Panc1 (cell line): ENCODE measurements at regions not wholly inside any gene's neighbourhood (a gene's known extent, or its start where the extent isn't known, plus 50 kb on each side); places are given as distances from the start of the nearest gene placed in this dataset.

Source experiments
- ATAC-seq: fragments of 200-7000 bp; cut with Tn5 transposase; 2 replicates; pipeline ENCODE4 v1.9.1; 2020; ENCODE audit warnings: mild to moderate bottlenecking, moderate library complexity
- BruUV-seq: library from RNA; stranded (reverse); fragments of 400-500 nt; replicated peaks from 2 replicates; lab custom pipeline; 2021; lab: Mats Ljungman, UMichigan
- CTCF ChIA-PET: fragments of 300-600 bp; sonication (Branson Sonifier 250); formaldehyde crosslinking; loops from one replicate; lab custom pipeline; 2022; ENCODE audit warnings: antibody characterized with exemption; lab: Charles Lee
- POLR2A ChIA-PET: fragments of 300-600 bp; sonication (Branson Sonifier 250); formaldehyde crosslinking; loops from one replicate; lab custom pipeline; 2022; ENCODE audit warnings: antibody characterized with exemption; lab: Charles Lee
- DNase-seq: peaks from one replicate; pipeline ENCODE4 v3.0.0-alpha.2; 2010; ENCODE audit warnings: low read depth, low spot score
- H3K27ac ChIP-seq: 2 replicates; pipeline ENCODE4 v1.5.1; 2011; ENCODE audit warnings: mild to moderate bottlenecking, low read length, inconsistent platforms
- H3K27me3 ChIP-seq: fragments of 200-500 bp; sonication (Bioruptor generic); 2 replicates; pipeline ENCODE4 v1.6.0; 2014; ENCODE audit warnings: low read length, inconsistent platforms; ENCODE audit not compliant: control insufficient read depth, insufficient read depth
- H3K36me3 ChIP-seq: fragments of 200-500 bp; sonication (Bioruptor generic); 2 replicates; pipeline ENCODE4 v1.5.1; 2014; ENCODE audit warnings: inconsistent platforms, mild to moderate bottlenecking, low read length, moderate library complexity; ENCODE audit not compliant: control insufficient read depth, insufficient read depth
- H3K4me1 ChIP-seq: 2 replicates; pipeline ENCODE4 v1.5.1; 2011; ENCODE audit warnings: inconsistent platforms, mild to moderate bottlenecking, low read length, moderate library complexity; ENCODE audit not compliant: control insufficient read depth, insufficient read depth
- H3K4me3 ChIP-seq, 2 experiments: 2 replicates each; pipeline ENCODE4 v1.5.1; 2011 to 2012; ENCODE audit warnings: low read depth in 2 of 2, low read length in 2 of 2, mild to moderate bottlenecking in 2 of 2, inconsistent platforms in 1 of 2, moderate library complexity in 1 of 2
- H3K9me3 ChIP-seq: fragments of 200-500 bp; sonication (Bioruptor generic); 2 replicates; pipeline ENCODE4 v1.5.1; 2014; ENCODE audit warnings: low read depth, mild to moderate bottlenecking, inconsistent platforms, low read length, moderate library complexity; ENCODE audit not compliant: control insufficient read depth, insufficient read depth
- POLR2AphosphoS5 ChIP-seq: IDR thresholded peaks from 2 replicates; pipeline ENCODE4 v1.6.1; 2012; ENCODE audit warnings: mild to moderate bottlenecking, low read depth, low read length, moderate library complexity
- SIN3A ChIP-seq: IDR thresholded peaks from 2 replicates; pipeline ENCODE4 v1.6.1; 2012; ENCODE audit warnings: low read depth, mild to moderate bottlenecking, low read length, moderate library complexity, borderline replicate concordance; ENCODE audit not compliant: insufficient read depth
- TCF7L2 ChIP-seq: IDR thresholded peaks from 2 replicates; pipeline ENCODE4 v1.6.1; 2011; ENCODE audit warnings: mild to moderate bottlenecking, low read depth, low read length, inconsistent platforms
- in situ Hi-C: cut with HindIII; loops from 2 replicates; pipeline ENCODE4 v1.10.0; 2016; ENCODE audit warnings: low sequenced_read_pairs, low pct_unique_long_range_greater_than_20kb
- intact Hi-C: fragments of 100-400 bp; cut with micrococcal nuclease; formaldehyde crosslinking; loops from one replicate; pipeline ENCODE4 v1.10.0; 2022; ENCODE audit not compliant: unreplicated experiment
- TF ChIP-seq, protein P1 (sequence below): fragments of 450-650 bp; IDR thresholded peaks from 2 replicates; pipeline ENCODE4 v1.5.1; 2017; ENCODE audit warnings: mild to moderate bottlenecking
- TF ChIP-seq, protein P2 (sequence below), 2 experiments: IDR thresholded peaks; 2 replicates each; pipeline ENCODE4 v1.6.1; 2011 to 2012; ENCODE audit warnings: low read depth in 2 of 2, control low read depth in 1 of 2, low read length in 1 of 2, mild to moderate bottlenecking in 1 of 2, moderate library complexity in 1 of 2; ENCODE audit not compliant: insufficient read depth in 1 of 2

DNA sequence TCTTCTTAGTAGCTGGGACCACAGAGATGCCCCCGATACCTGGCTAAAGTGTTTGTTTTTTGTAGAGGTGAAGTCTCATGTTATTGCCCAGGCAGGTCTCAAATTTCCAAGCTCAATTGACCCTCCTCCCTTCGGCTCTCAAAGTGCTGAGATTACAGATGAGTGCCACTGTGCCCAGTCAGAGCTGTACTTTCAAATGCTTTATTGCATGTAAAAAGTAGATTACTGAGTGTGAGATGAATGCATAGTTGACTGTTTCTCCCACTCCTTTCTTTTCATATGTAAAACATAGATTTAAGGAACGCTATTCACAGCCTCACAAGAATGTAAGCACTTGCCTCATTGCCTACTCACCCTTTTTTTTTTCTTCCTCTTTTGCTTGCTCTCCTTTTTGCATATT, 984.4 kb upstream of the PABPC4L start:
- in situ Hi-C loops = no loop called here
- H3K27ac ChIP-seq = no peak overlapping the region
- H3K36me3 ChIP-seq = no peaks in the 10 kb centered on the region
- H3K4me1 ChIP-seq = no peaks in the 10 kb centered on the region
- ATAC-seq (no peak), DNase-seq (no peak)
- H3K9me3 ChIP-seq = no peaks in the 10 kb centered on the region
- ChIA-PET CTCF (no interaction called here), POLR2A (no interaction called here)
- intact Hi-C loops = no loop called here
- no TSS peak for BruUV-seq
- no peaks in the 10 kb centered on the region for H3K27me3 ChIP-seq
- no peak overlapping the region for H3K4me3 ChIP-seq
- no peak for TF ChIP-seq SIN3A
- TF ChIP-seq POLR2AphosphoS5 = no peak
- TF ChIP-seq, protein P1, sequence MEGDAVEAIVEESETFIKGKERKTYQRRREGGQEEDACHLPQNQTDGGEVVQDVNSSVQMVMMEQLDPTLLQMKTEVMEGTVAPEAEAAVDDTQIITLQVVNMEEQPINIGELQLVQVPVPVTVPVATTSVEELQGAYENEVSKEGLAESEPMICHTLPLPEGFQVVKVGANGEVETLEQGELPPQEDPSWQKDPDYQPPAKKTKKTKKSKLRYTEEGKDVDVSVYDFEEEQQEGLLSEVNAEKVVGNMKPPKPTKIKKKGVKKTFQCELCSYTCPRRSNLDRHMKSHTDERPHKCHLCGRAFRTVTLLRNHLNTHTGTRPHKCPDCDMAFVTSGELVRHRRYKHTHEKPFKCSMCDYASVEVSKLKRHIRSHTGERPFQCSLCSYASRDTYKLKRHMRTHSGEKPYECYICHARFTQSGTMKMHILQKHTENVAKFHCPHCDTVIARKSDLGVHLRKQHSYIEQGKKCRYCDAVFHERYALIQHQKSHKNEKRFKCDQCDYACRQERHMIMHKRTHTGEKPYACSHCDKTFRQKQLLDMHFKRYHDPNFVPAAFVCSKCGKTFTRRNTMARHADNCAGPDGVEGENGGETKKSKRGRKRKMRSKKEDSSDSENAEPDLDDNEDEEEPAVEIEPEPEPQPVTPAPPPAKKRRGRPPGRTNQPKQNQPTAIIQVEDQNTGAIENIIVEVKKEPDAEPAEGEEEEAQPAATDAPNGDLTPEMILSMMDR = no peak
- TF ChIP-seq TCF7L2 = no peak
- TF ChIP-seq, protein P2, sequence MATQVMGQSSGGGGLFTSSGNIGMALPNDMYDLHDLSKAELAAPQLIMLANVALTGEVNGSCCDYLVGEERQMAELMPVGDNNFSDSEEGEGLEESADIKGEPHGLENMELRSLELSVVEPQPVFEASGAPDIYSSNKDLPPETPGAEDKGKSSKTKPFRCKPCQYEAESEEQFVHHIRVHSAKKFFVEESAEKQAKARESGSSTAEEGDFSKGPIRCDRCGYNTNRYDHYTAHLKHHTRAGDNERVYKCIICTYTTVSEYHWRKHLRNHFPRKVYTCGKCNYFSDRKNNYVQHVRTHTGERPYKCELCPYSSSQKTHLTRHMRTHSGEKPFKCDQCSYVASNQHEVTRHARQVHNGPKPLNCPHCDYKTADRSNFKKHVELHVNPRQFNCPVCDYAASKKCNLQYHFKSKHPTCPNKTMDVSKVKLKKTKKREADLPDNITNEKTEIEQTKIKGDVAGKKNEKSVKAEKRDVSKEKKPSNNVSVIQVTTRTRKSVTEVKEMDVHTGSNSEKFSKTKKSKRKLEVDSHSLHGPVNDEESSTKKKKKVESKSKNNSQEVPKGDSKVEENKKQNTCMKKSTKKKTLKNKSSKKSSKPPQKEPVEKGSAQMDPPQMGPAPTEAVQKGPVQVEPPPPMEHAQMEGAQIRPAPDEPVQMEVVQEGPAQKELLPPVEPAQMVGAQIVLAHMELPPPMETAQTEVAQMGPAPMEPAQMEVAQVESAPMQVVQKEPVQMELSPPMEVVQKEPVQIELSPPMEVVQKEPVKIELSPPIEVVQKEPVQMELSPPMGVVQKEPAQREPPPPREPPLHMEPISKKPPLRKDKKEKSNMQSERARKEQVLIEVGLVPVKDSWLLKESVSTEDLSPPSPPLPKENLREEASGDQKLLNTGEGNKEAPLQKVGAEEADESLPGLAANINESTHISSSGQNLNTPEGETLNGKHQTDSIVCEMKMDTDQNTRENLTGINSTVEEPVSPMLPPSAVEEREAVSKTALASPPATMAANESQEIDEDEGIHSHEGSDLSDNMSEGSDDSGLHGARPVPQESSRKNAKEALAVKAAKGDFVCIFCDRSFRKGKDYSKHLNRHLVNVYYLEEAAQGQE (IDR thresholded peaks at IDR 0.05; ENCODE audit: insufficient read depth in 1 of 2, low read depth in 2 of 2, low read length in 1 of 2) = no peak

DNA sequence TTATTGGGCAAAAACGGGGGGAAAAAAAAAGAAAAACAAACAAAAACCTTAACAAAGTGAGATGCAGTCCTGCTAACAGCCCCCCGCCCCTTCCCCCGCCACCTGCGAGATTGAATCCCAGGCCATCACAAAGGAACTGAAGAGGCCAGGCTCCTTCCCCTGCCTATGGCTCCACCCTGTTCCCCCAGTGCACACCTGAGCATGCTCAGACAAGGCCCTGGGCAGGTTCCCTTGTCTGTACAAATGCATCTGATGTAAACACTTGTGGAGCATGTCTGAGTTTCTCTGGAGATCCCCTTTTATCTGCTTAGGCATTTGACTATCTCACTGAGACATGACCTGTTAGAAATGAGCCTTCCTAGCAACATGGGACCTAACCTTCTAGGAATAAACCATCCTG, 983.7 kb upstream of the PABPC4L start:
- CTCF ChIA-PET = no interaction called here
- TF ChIP-seq, protein P1 = no peak
- TF ChIP-seq, protein P2 (IDR thresholded peaks at IDR 0.05; ENCODE audit: insufficient read depth in 1 of 2, low read depth in 2 of 2, low read length in 1 of 2) = no peak
- TF ChIP-seq TCF7L2 (no peak), SIN3A (no peak), POLR2AphosphoS5 (no peak)
- H3K4me1 ChIP-seq = no peaks in the 10 kb centered on the region
- POLR2A ChIA-PET = no interaction called here
- no peak overlapping the region for H3K4me3 ChIP-seq
- ATAC-seq (no peak), DNase-seq (no peak)
- BruUV-seq = no TSS peak
- H3K27ac ChIP-seq = no peak overlapping the region
- H3K36me3 ChIP-seq = no peaks in the 10 kb centered on the region
- H3K27me3 ChIP-seq = no peaks in the 10 kb centered on the region
- in situ Hi-C loops (no loop called here), intact Hi-C loops (no loop called here)
- H3K9me3 ChIP-seq = no peaks in the 10 kb centered on the region
